ENCODE measurements at regions not wholly inside any gene's neighbourhood (a gene's known extent, or its start where the extent isn't known, plus 50 kb on each side); places are given as distances from the start of the nearest gene placed in this dataset.
A peak's percentile ranks its signal among the peaks of the same experiment; 100 is the strongest.
"Not testable (repeated sequence)": the region's sequence is repeated elsewhere in the genome, so short reads cannot be mapped to it uniquely, and the experiment has no call there.

- DNase-seq: not testable (repeated sequence)
These were observed 333.1 kb upstream of the COX7C start for GRCh38 chr5:86284400-86285190.

DNA sequence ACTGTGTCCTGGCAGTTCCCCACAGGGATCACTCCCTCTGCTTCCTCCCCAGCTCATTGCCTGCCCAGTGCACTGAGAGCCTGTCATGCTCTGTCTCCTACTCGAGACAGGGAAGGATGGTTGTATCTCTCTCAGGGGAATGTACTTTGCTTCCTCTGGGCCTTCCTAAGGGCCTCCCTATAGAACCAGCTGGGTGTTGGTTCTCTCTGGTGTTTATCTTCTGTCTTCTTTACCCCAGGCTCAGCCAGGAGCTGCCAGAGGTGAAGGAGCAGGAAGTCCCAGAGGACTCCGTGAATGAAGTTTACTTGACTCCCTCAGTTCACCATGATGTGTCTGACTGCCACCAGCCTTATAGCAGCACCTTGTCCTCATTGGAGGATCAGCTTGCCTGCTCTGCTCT lies 330.3 kb upstream of the COX7C start:
- not testable (repeated sequence) for DNase-seq

GRCh38 chr5:86289786-86290185 lies 328.0 kb upstream of the COX7C start:
- not testable (repeated sequence) for DNase-seq

GRCh38 chr5:86292811-86293210 lies 324.9 kb upstream of the COX7C start:
- not testable (repeated sequence) for DNase-seq

GRCh38 chr5:86302643-86303042 lies 315.1 kb upstream of the COX7C start:
- not testable (repeated sequence) for DNase-seq

DNA sequence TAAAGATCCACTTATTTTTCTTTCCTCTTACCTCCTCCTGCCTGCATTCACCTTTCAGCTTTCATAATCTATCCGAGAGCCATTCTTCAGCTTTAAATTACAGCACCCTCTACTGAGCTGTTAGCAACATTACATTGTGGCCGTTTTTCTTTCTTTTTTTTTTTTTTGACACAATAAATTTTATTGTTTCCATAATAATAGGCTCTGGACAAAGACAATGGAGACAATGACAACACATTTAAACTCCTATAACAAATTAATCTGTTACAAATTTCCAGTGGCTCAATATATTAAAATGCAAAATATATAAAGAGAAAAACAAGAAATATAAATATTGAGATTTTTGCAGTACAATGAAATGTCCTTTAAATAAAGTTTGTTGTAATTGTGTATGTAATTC lies 312.7 kb upstream of the COX7C start:
- peak; percentile 16 for DNase-seq

DNA sequence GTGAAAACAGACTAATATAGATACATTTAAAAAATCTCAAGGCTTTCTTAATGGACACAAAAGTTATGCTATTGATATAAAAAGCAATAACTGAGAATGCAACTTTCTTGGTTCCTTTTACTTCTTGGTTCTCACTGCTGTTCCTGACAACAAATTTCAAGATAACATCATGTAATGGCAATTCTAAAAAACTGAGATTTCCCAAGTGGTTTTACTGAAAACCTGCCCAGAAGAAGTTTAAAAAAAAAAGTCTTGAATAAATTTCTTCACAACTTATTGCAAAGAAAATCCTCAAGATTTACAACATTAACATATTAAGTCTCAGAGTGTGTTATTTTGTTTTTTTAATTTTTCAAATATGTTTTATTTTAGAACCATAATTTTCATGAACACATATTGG lies 302.8 kb upstream of the COX7C start:
- no peak for DNase-seq

DNA sequence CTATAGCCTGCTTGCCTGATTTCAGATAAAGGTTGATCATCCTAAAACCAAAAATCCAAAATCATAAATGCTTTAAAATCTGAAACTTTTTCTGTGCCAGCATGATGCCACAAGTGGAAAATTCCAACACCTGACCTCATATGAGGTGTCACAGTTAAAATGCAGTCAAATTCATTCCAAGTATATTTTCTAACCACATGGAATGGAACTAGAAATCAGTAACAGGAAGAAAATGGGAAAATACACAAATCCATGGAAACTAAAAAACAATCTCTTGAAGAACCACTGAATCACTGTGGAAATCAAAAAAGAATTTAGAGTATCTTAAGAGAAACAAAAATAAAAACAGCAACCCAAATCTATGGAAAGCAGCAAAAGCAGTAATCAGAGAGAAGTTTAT lies 297.5 kb upstream of the COX7C start:
- no peak for DNase-seq

DNA sequence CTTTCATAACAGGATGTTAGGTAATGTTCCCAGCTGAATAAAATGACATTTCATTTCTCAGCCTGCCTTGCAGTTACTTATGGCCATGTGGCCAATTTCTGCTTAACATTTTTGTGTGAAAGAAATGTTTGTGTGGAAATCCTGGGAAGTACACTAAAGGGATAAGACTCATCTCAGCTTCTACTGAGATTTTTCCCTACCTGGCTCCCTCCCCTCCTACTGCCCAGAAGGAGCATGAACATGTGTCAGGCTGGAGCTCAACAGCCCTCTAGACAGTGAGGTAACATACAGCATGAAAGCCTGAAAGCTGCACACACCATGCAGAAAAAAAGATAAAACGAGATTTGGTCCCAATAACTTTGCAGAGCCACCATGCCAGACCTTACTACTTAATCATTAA lies 288.4 kb upstream of the COX7C start:
- DNase-seq: no peak

DNA sequence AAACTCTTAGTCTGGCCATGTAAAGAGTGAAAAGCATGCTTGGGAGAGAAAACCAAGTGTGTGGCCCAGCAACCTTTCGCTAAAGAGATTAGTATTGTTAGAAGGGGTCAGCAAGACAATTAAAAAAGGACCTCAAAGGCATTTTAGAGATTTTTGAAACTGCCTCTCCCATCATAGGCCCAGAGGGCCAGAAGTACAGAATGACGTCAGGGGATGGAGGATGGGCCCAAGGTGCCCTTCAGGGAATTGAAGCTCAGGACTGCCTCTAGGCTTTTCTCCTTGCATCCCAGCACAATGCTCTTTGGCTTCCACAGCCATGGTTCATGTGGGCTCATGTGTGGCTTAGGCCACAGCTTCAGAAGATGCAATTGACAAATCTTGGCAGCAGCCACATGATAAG lies 287.0 kb upstream of the COX7C start:
- DNase-seq: no peak

DNA sequence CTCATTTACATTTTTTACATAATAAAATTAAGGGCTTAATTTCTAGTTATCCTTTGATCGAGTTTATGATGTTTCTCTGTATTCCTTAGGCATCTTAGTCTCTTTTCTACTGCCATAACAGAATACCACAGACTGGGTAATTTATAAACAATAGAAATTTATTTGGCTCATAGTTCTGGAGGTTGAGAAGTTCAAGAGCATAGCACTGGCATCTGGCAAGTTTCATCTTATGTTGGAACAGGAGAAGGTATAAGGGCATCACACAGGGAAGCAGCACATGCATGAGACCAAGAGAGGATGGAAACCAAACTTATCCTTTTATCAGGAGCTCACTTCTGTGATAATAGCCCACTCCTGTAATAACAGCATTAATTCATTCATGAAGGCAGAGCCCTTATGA lies 284.9 kb upstream of the COX7C start:
- DNase-seq: no peak

DNA sequence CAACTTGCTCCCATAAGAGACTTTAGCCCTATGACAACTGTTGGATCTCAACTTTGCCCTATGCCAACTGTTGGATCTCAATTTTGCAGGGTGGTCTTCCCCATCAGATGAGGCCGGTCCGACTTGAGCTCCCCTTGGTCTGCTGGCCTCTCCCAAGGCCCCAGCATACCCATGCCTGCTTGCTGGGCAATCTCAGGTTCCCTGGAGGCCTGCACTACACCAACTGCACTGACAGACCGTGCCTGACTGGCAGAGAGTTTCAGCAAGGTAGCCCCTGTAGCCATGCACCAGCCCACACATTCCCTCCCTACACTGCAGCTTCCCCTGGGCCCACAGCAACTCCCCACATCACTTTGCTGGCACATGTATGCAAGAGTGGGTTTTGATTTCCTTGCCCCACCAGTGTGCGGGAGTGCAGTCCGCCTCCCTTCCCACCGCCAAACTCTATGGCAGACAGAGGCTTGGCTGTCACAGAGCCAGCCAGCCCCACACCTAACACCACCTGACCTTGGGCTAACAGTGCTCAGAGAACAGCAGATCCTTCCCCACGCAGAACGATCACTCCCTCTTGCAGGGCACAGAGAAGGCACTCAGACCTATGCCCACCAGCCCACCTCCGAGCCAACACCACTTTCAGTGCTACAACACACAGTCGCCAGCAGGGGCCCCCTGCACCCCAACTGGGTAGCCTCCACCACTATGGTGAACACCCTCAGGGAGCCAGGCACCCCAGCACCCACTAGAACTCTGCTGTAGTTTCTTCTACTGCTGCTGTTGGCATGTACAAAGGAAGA lies 279.9 kb upstream of the COX7C start:
- no peak for DNase-seq

- no peak for DNase-seq
These were observed 263.1 kb upstream of the COX7C start for GRCh38 chr5:86354664-86355063.

DNA sequence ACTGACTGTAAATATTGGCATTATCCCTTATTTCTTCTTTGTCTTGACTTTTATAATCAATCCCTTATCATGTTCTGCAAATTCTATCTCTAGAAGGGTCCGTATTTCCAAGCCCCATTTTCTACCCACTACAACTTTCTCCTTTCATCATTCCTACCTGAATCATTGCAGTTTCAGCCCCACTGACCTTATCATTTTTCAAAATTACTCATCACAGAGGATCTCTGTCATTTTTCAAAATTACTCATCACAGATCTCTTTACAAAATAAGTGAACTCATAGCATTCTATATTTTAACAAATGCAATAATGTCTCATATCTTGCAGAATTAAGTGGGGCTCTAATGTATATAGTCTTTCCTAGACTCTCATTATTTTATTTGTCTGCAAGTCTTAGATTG lies 256.9 kb upstream of the COX7C start:
- DNase-seq: no peak

- no peak for DNase-seq
These were observed 246.7 kb upstream of the COX7C start for GRCh38 chr5:86371061-86371460.

DNA sequence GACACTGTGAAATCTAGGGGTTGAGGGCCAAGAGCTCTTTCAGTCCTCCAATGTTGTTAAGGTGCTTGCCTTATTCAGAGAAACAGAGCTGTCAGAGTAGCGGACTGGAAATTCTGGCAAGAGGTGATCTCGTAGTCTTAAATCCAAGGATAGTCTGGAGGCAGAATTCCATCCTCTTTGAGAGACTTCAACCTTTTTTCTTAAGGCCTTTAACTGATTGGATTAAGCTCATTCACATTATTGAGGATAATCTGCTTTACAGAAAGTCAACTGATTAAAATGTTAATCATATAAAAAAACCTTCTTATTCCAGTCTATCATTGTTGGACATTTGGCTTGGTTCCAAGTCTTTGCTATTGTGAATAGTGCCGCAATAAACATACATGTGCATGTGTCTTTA lies 243.1 kb upstream of the COX7C start:
- DNase-seq: no peak

DNA sequence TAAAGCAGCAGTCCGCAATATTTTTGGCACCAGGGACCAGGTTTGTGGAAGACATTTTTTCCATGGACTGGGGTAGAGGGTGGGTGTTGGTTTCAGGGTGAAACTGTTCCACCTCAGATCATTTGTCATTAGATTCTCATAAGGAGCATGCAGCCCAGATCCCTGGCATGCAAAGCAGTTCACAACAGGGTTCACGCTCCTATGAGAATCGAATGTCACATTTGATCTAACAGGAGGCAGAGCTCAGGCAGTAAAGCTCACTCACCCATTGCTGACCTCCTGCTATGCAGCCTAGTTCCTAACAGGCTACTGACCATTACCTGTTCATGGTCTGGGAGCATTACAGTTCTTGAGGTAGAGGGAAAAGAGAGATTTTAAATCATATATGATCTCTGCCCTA lies 241.5 kb upstream of the COX7C start:
- no peak for DNase-seq

- DNase-seq: no peak
These were observed 214.6 kb upstream of the COX7C start for GRCh38 chr5:86403190-86403589.

GRCh38 chr5:86404256-86404655 lies 213.5 kb upstream of the COX7C start:
- no peak for DNase-seq

DNA sequence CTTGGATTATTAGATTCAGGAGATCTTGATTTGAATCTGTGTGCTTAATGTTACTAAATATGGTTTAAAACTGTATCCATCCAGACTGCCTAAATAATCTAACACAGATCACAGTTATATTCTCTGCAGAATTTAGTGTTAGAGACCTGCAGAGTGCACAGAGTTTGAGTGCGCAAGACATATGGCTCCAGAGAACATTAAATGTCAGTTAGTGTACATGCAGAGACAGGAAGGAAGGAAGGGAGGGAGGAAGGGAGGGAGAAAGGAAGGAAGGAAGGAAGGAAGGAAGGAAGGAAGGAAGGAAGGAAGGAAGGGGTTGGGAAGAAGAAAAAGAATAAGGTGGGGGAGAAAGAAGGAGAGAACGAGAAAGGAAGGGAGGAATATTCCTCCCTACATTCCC lies 210.0 kb upstream of the COX7C start:
- DNase-seq: no peak

DNA sequence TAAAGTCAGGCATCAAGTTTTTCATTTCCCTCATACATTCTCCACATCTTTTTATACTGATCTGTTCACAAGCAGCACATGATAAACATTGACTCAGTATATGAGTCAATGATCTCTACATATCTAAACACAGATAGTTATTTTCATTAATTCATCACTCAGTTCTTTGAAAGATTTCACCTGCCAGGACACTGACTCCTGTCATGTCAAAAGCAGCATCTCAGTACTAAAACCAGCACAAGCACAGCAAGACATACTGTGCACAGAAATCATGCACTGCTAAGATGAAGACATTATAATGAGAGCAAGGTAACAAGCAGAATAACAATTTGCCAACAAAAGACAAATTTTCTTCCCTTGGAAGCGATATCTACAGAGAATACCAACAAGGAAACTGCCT lies 206.1 kb upstream of the COX7C start:
- DNase-seq: no peak

- DNase-seq: no peak
These were observed 190.6 kb upstream of the COX7C start for GRCh38 chr5:86427158-86427557.

GRCh38 chr5:86439593-86440110 lies 178.1 kb upstream of the COX7C start:
- DNase-seq: no peak

GRCh38 chr5:86442036-86442745 lies 175.6 kb upstream of the COX7C start:
- no peak for DNase-seq
